ENCODE measurements at regions not wholly inside any gene's neighbourhood (a gene's known extent, or its start where the extent isn't known, plus 50 kb on each side); places are given as distances from the start of the nearest gene placed in this dataset.

DNA sequence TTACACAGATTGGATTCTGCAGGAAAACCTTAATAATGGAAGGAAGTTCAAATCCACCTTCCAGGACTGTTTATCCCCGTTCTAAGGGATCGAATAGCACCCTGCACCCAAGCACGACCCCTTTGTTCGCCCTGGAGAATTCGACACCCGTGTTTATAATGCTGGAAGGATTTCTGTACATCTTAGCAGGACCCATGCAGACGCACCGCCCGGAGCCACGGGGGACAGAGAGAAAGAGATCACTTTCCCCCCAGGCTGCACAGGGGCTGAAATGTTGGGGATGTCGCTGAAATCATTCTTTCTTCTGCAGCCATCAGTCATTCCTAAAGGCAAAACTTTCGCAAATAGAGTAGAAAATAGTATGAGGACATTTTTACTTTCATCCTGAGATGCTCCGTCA is 238.7 kb upstream of the SALL3 start:
- DNase-seq (ENCODE audit: low spot score) = no peak

DNA sequence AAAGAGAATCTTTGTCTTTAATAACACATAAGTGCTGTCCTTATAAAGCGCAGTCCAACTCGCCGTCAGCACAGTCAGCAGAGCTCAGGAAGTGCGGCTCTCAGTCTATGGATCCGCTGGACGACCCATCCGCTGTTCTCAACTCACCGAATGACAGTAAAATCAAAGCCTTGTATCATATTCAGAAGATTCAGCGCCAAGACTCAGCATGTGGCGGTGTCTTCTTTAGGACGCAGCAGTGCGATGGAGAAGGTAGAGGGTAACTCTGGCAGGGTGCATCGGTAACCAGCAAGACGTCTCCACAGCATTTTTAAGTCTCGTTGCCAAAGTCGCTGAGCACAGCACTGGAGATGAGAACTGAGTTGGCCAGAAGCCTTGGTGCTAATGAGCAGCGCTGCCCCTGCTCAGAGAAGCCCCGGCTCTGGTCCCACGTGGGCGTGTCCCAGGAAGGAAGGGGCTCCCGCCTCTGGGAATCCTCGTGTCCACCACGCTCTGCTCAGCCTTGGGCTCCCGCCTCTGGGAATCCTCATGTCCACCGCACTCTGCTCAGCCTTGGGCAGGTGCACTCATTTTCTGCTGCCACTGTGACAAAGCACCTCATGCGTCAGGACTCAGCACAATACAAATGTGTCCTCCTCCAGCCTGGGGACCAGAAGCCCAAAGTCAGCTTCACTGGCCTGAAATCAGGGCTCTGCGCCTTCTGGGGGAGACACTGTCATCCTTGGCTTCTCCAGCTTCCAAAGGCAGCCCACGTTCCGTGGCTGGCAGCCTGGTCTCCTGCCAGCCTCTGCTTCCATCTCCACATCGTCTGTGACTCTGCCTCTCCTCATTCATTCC is 238.0 kb upstream of the SALL3 start:
- no peak for DNase-seq (ENCODE audit: low spot score)

DNA sequence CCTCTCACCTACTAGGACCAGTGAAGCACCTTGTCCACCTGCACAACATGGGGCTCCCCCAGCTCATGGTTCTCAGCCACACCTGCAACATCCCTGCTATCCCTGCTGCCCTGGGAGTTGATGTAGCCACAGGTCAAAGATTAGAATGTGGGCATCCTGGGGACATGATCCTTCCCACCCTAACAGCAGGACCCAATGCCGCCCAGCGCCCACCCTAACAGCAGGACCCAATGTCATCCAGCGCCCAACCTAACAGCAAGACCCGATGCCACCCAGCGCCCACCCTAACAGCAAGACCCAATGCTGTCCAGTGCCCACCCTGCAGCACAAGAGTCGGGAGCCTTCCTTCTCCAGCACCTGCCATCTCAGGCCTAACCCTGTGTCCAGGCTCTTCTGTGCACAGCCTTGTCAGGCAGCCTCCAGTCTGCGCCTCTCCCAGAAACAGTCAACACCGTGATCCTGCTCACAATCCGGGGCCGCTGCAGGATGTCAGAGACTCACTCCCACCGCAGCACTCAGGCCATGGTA is 237.3 kb upstream of the SALL3 start:
- DNase-seq (ENCODE audit: low spot score) = no peak

DNA sequence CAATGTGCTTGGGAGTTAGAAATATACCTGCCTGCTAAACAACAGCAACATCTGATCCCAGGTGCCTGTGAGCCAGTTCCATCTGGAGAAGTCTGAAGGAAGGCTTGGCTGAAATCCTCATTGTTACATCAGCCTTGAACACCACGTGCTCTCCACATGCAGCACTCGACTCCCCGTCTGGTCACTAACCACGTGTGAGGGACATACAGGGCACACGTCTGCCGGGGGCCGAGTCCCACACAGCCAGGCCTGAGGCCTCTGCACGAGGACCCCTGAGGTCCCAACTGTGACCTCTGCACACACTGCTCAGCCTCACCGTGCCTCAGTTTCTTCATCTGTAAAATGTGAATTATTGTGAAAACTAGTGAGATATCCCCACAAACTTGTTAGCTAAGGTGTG is 236.5 kb upstream of the SALL3 start:
- DNase-seq (ENCODE audit: low spot score) = no peak

DNA sequence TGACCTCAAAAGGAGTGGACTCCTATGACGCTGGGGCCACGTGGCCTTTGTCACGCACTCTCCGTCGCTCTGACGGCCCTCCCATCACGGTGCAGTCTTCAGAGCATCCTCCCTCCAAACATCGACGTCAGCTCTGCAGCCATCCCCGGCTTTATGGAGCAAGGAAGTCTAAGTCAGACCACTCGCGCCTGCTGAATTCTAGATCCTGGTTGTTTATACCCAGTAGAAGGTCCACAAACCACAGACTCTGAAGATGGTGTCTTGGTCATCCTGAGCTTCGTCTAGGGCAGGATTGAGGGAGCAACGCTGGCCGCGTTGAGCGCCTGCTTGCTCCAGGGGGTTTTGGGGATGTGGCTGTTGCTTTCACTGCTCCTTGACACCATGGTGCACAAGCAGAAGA is 228.0 kb upstream of the SALL3 start:
- DNase-seq (ENCODE audit: low spot score) = no peak

DNA sequence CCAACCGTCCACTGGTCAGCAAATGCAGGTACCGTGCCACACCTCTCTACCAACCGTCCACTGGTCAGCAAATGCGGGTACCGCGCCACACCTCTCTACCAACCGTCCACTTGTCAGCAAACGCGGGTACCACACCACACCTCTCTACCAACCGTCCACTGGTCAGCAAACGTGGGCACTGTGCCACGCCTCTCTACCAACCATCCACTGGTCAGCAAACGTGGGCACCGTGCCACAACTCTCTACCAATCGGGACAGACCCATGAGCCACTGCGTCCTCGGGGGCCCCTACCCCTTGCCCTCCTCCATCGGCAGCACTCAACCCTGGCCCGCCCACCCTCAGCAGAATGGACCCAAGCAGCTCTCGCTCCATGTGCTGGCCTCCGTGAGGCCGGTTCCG is 226.4 kb upstream of the SALL3 start:
- DNase-seq (ENCODE audit: low spot score) = no peak

DNA sequence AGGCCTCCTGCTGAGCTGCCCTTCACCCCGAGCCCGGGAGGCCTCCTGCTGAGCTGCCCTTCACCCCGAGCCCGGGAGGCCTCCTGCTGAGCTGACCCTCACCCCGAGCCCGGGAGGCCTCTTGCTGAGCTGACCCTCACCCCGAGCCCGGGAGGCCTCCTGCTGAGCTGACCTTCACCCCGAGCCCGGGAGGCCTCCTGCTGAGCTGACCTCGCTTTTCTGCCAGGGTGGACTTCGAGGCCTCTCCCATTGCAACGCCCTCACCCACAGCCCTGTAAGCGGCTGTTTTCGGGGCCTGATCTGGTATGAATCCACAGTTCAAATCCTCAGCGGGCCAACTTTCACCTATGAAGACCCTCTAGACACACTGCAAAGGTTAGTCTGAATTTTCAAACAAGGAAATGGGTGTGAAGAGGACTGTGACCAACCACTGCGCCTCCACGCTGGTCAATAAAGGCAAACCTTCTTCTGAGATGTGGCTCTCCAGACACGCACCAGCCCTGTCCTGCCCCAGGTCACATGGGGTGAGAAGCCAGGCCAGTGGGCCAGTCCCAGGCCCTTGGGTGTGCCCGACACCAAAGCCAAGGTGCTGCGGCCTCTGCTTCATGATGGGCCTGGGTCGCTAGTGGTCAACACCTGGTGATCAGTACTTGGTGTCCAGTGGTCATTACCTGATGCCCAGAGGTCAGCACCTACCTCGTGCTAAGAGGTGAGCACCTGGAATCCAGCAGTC is 225.1 kb upstream of the SALL3 start:
- no peak for DNase-seq (ENCODE audit: low spot score)

DNA sequence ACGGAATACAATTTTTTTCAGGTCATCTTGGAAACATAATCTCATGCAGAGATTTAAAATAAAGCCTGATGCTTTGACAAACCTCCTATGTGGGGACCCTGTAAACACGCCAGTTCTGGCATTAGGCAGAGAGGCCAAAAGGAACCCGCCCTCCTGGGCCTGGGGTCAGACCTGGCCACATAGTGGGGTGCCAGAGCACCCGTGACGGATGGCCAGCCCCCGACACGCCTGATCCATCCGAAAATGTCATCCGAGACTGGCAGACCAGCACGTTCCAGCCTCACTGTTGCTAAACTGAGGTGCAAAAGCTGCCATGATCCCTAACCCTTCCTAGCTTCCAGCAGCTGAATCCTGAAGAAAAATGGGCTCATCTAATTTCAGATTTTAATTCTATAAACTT is 222.6 kb upstream of the SALL3 start:
- no peak for DNase-seq (ENCODE audit: low spot score)

DNA sequence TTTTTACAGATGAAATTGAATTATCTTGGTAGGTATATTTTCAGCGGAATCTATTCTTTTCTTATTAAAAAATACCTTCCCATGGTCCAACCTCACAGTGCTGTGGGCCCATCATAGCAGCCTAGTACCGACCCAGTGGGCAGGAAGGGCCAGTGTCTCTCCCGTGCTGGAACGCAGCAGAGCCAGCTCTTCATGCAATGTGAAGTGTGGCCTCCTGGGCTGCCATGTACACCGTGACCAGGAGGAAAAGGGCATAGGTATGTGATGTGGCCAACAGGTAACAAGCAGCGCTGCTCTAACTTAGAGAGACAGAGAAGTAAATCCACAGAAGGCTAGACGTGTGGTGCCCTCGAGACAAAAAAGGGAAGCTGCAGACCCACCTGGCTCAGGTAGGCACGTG is 221.1 kb upstream of the SALL3 start:
- DNase-seq (ENCODE audit: low spot score) = no peak

DNA sequence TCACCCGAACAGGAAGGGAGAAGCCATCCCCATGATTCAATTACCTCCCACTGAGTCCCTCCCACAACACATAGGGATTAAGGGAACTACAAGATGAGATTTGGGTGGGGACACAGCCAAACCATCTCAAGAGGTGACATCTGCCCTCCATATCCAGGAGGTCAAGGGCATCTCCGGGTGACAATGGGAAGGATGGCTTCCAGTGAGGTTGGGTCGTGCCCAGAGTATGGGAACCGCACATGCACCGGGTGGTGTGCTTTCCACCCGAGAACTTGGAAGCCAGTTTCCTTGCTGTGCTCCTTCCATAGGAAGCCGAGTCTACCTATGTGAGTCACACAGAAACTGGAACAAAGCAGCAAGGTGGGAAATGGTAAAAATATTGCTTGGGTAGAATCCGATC is 216.9 kb upstream of the SALL3 start:
- DNase-seq (ENCODE audit: low spot score) = no peak

DNA sequence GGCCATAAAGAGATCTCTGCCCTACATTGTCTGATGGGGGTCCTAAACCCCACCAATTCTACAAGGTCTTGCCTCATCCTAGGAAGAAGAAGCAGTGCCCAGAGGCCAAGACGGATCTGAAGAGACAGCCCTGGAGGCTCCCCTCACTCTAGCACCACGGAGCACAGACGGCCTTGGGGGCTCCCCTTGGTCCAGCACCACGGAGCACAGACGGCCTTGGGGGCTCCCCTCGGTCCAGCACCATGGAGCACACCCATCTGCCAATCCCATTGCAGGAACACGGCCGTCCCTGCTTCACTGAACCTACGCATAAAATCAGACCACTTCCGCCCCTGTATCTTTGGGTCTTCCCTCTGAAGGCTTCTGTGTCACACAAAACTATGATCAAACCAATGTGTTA is 215.1 kb upstream of the SALL3 start:
- no peak for DNase-seq (ENCODE audit: low spot score)

DNA sequence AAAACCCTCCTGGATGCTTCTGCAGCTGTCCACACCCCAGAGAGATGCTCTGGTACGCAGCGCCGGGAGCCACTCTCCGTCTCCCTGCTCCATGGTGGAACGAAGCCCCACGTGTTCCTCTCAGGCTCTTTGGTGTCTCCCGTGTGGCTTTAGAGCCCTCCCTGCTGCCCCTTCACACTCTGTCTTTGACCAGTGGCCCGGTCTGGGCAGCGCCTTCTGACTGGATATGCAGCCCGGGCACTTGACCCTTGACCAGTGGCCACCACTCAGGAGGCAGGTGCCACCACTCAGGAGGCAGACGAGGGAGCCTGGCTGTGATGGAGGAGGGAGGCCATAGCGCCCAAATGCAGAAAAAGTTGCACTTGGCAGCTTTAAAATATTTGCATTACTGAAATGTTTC is 214.5 kb upstream of the SALL3 start:
- DNase-seq (ENCODE audit: low spot score) = no peak

DNA sequence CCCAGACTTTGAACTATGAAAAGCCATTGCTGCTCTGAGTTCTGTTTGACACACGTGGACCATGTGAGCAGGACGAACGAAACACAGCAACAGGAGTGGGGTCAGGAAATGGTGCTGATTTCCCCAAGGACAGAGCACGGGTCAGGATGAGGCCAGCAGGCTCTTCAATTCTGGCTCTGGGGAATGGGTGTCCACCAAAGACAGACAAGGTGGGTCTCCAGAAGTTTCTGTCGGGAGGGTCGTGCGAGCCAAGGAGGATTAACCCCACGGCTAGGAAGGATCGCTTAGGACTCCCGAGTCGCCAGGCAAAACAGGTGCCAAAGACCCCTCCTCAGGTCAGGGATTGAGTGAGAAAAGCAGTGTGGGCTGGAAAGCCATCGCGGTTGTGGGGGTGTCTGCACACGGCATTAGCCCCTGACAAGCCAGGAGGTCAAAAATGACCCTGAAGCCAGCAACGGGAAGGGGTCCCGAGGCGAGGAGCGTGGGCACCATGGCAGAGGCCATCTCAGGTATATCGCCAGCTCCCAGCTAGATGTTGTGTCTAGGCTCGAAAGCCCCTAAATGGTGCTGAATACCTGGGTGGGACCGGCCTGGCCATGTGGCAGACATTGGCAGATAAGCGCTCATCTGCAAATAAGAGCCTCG is 213.9 kb upstream of the SALL3 start:
- DNase-seq (ENCODE audit: low spot score) = no peak

DNA sequence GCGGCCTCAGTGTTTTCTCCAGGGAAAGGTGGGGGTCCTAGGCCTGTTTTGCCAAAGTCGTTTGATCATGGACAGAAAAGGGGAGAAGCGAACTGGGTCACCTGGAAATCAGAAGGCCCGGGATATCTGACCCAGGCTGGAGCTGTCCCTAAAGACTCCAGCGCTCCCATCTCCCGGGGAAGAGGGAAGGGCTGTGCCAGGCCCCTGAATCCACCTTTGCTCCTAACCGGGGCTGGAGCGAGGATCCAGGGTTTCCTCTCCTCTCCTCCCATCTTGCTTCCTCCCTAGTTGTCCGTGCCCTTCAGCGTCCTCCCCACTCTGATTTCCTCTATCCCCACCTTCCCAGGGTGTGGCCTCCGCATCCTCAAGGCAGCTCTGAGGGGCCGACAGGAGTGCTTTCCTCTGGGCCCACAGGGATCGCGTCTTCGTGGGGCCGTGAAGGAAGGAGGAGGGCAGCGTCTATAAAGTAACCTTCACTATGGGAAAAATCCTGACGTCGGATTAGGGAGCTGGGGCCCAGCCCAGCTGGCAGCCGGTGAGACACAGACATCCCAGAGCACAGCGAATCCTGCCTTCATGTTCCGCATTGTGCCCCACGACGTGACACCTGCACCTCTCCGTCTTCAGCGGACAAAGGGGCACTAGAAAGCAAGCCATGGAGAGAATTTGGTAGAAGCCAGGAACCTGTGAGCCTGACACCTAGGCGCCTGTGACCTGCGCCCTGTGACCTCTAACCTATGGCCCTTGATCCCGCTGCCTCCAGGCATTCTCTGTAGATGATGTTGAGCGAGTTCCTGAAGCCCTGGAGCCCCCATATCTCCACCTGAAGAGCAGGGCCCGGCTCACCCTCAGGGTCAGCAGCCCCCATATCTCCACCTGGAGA is 212.7 kb upstream of the SALL3 start:
- DNase-seq (ENCODE audit: low spot score) = no peak

DNA sequence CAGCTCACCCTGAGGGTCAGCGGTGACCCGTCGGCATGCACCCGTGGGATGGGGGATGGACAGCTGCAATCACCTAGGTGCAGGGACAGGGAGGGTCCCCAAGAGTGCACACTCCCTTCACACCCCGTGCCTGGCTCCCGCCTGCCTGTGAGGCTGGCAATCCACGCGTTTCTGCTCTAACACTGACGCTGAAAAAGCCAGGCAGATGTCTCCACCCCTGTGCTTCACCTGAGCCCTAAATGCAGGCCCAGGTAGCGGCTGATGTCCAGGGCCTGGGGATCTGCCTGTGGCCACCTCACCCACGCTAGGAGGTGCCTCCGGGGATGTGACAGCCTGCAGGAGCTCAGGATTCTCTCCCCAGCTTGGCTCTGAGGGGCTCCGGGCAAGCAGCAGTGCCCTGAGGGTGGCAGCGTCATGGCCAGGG is 212.0 kb upstream of the SALL3 start:
- DNase-seq (ENCODE audit: low spot score) = no peak

DNA sequence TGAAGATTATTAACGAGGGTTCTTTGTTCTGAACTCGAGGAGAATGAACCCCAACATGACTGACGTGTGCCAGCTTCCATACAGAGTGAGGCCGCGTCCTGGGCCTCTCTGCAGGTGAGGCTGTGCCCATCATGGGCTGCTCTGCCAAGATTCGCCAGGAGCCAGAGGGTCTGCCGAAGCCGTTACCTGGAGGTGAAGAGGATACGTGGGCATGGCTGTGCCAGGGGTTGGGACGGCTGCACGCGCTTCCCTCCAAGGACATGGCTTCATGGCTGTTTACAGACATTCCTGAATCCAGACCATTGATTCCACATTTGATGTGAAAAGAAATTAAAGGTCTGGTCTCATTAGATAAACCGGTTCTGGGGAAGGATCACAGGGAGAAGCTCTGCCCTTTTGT is 211.4 kb upstream of the SALL3 start:
- no peak for DNase-seq (ENCODE audit: low spot score)

DNA sequence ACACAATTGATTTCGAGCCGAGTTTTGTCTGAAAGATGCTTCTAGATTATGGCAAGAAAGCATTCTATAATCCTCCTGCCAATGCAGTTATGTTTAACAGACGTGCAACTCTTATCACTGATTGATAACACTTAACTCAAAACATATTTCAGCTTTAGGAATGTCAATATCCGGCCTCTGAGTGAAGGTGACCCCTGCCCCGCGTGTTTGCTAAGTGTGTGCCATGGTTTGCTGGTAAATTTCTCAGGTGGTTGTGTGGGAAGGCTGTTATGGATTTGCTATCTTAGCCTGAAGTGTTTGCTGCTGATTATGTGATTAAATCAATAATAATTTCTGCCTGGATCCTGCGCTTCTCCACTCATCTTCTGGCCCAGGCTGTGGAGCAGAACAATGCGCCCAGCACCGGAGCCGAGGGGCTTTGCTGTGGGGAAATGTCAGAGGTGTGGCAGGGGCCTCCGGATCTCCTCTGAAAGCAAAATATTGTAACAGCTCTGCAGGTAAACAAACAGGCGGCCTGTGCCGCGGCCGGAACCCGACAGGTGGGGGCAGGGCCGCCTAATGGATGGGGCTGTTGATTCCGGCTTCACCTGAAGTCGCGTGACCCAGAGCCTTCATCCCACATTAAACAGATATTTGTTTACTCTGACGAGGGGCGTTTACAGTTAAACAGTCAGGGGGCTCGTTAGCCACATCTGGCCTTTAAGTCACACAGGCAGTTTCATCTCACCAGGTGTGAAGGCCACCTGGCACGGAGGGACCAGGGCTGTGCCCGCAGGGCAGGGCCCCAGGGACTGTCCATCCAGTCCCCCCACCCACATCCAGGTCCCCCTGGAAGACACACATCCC is 210.7 kb upstream of the SALL3 start:
- no peak for DNase-seq (ENCODE audit: low spot score)

DNA sequence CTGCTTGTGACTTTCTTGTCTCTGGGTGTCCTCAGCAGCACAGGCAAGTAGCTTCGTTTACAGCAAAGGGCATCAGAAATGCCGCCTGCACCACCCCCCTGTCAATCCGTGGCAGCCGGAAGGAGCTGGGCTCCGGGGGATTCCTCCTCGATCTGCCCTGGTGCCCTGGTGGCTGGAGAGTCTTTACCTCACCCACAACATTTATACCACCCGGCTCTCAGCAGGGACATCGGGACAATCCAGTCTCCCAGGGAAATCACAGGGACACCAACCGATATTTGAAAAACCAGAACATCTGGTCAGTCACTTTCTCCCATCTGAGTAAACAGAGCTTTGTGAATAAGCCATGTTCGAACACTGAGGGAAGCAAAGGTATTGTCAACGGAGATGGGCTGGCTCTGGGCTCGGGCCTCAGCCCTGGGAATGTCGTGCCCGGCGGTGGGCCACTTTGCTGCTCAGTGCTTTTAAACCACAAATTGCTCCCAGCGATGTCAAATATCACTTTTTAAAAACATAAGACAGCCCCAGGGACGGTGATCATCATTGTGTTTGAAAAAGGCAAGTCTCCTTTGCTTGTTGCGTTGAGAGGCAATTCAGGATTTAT is 210.0 kb upstream of the SALL3 start:
- no peak for DNase-seq (ENCODE audit: low spot score)

DNA sequence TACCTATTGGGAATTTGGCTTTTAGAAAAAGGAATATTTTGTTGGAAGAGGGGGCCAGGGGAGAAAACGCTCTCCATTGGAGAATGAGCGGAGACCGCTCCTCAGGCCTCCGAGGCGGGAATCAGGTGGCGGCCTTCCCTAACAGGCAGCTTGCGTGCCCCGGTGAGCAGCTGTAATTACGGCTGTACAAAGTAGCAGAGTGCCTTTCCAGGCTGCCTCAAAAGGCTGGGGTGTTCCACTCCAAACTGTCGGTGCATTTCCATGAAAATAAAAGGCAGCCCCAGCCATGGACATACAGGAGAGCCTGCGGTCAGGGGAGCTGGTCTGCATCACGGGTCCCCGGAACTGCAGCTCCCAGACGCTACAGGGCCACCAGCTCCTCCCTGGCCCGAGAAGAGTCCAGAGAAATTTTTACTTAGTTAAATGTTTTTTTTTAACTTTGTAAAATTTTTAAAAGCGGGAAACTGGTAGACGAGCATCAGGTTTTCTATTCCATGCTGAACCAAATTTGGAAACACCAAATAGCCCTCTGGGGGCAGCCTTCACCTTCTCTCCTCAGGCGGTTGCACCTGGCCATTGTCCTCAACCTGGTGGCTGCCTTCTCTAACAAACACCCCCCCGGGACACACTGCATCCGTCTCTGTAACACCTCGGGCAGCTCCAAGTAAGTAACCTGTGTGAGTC is 209.3 kb upstream of the SALL3 start:
- no peak for DNase-seq (ENCODE audit: low spot score)

DNA sequence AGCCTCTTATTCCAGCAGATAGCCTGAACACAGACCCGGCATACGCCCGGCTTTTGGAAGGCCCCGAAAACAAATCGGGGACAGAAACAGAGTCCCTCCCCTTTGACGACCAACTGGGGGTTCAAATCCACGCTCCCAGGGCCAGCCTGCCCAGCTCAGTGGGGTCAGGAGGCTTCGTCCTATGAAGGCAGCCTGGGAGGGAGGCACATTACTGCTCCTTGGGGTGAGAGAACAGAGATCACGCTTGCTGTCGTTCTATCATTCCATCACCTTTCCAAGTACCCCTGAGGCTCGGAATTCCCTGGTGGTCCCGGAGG is 208.8 kb upstream of the SALL3 start:
- no peak for DNase-seq (ENCODE audit: low spot score)

Data from germinal center (tissue), 1 donor.